ENCODE measurements at regions not wholly inside any gene's neighbourhood (a gene's known extent, or its start where the extent isn't known, plus 50 kb on each side); places are given as distances from the start of the nearest gene placed in this dataset.

DNA sequence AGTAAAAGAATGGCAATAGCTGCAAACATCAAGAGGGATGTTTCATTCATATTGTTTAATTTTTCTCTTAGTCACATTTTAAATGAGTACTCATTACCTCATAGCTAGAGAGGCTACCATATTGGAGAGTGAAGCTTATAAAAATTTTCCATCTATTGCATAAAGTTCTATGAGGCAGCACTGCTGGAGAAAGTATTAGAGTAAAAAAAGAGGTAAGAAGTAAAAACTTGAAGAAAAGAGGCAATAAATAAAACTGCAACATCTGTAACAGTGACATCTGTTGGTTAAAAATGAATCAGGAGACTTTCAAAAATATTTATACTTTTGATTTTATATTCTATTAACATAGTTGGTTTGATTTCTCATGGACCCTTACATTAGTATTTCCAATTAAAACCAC is 284.5 kb upstream of the SEMA3D start:
- DNase-seq (ENCODE audit: low spot score, unreplicated experiment): no peak
- Mint-ChIP-seq H3K4me3 (ENCODE audit: low read depth) (no peak overlapping the region), H3K27ac (no peak overlapping the region), H3K27me3 (no peaks in the 10 kb centered on the region), H3K9me3 (ENCODE audit: low read depth) (no peaks in the 10 kb centered on the region), H3K36me3 (ENCODE audit: insufficient read depth) (no peaks in the 10 kb centered on the region), H3K4me1 (ENCODE audit: low read depth) (peaks cover 9% of the 10 kb centered on the region)
- TF ChIP-seq CTCF (IDR thresholded peaks at IDR 0.05; ENCODE audit: unreplicated experiment): no peak

- DNase-seq (ENCODE audit: low spot score, unreplicated experiment): no peak
- TF ChIP-seq CTCF (IDR thresholded peaks at IDR 0.05; ENCODE audit: unreplicated experiment): no peak
- Mint-ChIP-seq H3K4me3 (ENCODE audit: low read depth) (no peak overlapping the region), H3K36me3 (ENCODE audit: insufficient read depth) (no peaks in the 10 kb centered on the region), H3K9me3 (ENCODE audit: low read depth) (no peaks in the 10 kb centered on the region), H3K27ac (no peak overlapping the region), H3K4me1 (ENCODE audit: low read depth) (peaks cover 13% of the 10 kb centered on the region), H3K27me3 (no peaks in the 10 kb centered on the region)
Measured at GRCh38 chr7:85469446-85470010, 282.7 kb upstream of the SEMA3D start.

GRCh38 chr7:85464042-85464651 is 277.3 kb upstream of the SEMA3D start:
- H3K27ac Mint-ChIP-seq: no peak overlapping the region
- no peaks in the 10 kb centered on the region for H3K27me3 Mint-ChIP-seq
- TF ChIP-seq CTCF (IDR thresholded peaks at IDR 0.05; ENCODE audit: unreplicated experiment): peak; percentile 25
- H3K4me3 Mint-ChIP-seq (ENCODE audit: low read depth): no peak overlapping the region
- no peaks in the 10 kb centered on the region for H3K36me3 Mint-ChIP-seq (ENCODE audit: insufficient read depth)
- peaks cover 4% of the 10 kb centered on the region for H3K4me1 Mint-ChIP-seq (ENCODE audit: low read depth)
- DNase-seq (ENCODE audit: low spot score, unreplicated experiment): no peak
- H3K9me3 Mint-ChIP-seq (ENCODE audit: low read depth): no peaks in the 10 kb centered on the region

DNA sequence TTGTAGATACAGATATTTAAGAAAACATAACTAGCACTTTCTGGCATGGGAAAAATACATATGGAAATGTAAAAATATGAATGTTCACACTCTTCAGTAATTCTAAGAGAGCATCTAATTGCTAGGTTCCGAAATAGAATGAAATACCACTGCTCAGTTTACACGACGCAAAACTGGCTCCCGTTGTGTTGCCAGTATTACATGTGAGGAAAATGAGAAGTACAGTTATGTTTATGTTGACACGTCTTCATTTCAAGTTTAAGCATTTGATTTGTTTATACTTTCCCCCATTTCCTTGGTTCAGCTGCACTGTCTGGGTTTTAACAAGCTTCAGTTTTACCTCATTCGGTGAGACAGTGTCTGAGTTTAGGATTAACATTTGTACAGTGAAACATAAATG is 275.8 kb upstream of the SEMA3D start:
- H3K27me3 Mint-ChIP-seq: no peaks in the 10 kb centered on the region
- H3K4me1 Mint-ChIP-seq (ENCODE audit: low read depth): peaks cover 4% of the 10 kb centered on the region
- DNase-seq (ENCODE audit: low spot score, unreplicated experiment): no peak
- H3K4me3 Mint-ChIP-seq (ENCODE audit: low read depth): no peak overlapping the region
- H3K9me3 Mint-ChIP-seq (ENCODE audit: low read depth): no peaks in the 10 kb centered on the region
- no peak for TF ChIP-seq CTCF (IDR thresholded peaks at IDR 0.05; ENCODE audit: unreplicated experiment)
- H3K36me3 Mint-ChIP-seq (ENCODE audit: insufficient read depth): no peaks in the 10 kb centered on the region
- no peak overlapping the region for H3K27ac Mint-ChIP-seq

GRCh38 chr7:85457911-85458310 is 271.1 kb upstream of the SEMA3D start:
- no peaks in the 10 kb centered on the region for H3K27me3 Mint-ChIP-seq
- peaks cover 4% of the 10 kb centered on the region for H3K4me1 Mint-ChIP-seq (ENCODE audit: low read depth)
- no peaks in the 10 kb centered on the region for H3K9me3 Mint-ChIP-seq (ENCODE audit: low read depth)
- H3K36me3 Mint-ChIP-seq (ENCODE audit: insufficient read depth): no peaks in the 10 kb centered on the region
- no peak for DNase-seq (ENCODE audit: low spot score, unreplicated experiment)
- no peak overlapping the region for H3K27ac Mint-ChIP-seq
- TF ChIP-seq CTCF (IDR thresholded peaks at IDR 0.05; ENCODE audit: unreplicated experiment): no peak
- no peak overlapping the region for H3K4me3 Mint-ChIP-seq (ENCODE audit: low read depth)
